ENCODE measurements at regions not wholly inside any gene's neighbourhood (a gene's known extent, or its start where the extent isn't known, plus 50 kb on each side); places are given as distances from the start of the nearest gene placed in this dataset.

DNA sequence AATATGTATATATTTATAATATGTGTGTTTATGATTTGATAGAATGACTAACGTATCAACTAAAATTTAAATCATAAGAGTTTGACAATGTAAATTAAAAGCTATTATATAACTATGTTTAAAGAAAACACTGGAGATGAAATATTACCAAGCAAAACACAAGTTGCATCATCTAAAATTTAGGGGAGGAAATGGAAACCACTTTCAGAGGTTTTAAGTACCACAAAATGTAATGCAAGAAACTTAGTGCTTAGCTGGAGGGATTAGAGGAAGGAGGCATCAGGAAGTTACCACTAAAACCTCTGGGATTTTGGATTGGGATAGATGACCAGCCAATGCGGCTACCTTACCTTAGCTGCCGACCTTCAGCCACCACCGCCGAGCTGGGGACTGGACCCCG is 1192.1 kb upstream of the PRKX start:
- TF ChIP-seq, protein P1, sequence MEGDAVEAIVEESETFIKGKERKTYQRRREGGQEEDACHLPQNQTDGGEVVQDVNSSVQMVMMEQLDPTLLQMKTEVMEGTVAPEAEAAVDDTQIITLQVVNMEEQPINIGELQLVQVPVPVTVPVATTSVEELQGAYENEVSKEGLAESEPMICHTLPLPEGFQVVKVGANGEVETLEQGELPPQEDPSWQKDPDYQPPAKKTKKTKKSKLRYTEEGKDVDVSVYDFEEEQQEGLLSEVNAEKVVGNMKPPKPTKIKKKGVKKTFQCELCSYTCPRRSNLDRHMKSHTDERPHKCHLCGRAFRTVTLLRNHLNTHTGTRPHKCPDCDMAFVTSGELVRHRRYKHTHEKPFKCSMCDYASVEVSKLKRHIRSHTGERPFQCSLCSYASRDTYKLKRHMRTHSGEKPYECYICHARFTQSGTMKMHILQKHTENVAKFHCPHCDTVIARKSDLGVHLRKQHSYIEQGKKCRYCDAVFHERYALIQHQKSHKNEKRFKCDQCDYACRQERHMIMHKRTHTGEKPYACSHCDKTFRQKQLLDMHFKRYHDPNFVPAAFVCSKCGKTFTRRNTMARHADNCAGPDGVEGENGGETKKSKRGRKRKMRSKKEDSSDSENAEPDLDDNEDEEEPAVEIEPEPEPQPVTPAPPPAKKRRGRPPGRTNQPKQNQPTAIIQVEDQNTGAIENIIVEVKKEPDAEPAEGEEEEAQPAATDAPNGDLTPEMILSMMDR (IDR thresholded peaks at IDR 0.05; ENCODE audit: low read depth, low read length) = no peak
- no peak for TF ChIP-seq EZH2phosphoT487 (IDR thresholded peaks at IDR 0.05; ENCODE audit: low read depth)

Measured in OCI-LY3 (cell line).